NCI-H2171 (cell line): ENCODE measurements at regions not wholly inside any gene's neighbourhood (a gene's known extent, or its start where the extent isn't known, plus 50 kb on each side); places are given as distances from the start of the nearest gene placed in this dataset.
A peak's percentile ranks its signal among the peaks of the same experiment; 100 is the strongest.
"Not testable (repeated sequence)": the region's sequence is repeated elsewhere in the genome, so short reads cannot be mapped to it uniquely, and the experiment has no call there.

ENCODE experiments used
- DNase-seq: peaks from one replicate; lab custom pipeline; 2025; lab: John Stamatoyannopoulos, UW

- DNase-seq, result no peak
Observed at GRCh38 chr7:16369855-16370254, 51.5 kb downstream of the CRPPA start.

GRCh38 chr7:16369309-16369708, 52.0 kb downstream of the CRPPA start:
- DNase-seq, result not testable (repeated sequence)

GRCh38 chr7:16368885-16369284, 52.5 kb downstream of the CRPPA start:
- no peak for DNase-seq

GRCh38 chr7:16367115-16367514, 54.2 kb downstream of the CRPPA start:
- DNase-seq, result no peak

GRCh38 chr7:16365952-16366351, 55.4 kb downstream of the CRPPA start:
- no peak for DNase-seq

GRCh38 chr7:16365177-16365576, 56.2 kb downstream of the CRPPA start:
- DNase-seq, result no peak

- no peak for DNase-seq
Observed at GRCh38 chr7:16359216-16359615, 62.1 kb downstream of the CRPPA start.

- peak; percentile 88 for DNase-seq
Observed at GRCh38 chr7:16357921-16358320, 63.4 kb downstream of the CRPPA start.

GRCh38 chr7:16357474-16357873, 63.9 kb downstream of the CRPPA start:
- DNase-seq, result no peak

GRCh38 chr7:16356301-16356958, 64.9 kb downstream of the CRPPA start:
- DNase-seq, result no peak

- DNase-seq, result no peak
Observed at GRCh38 chr7:16354573-16354972, 66.8 kb downstream of the CRPPA start.

GRCh38 chr7:16353226-16353625, 68.1 kb downstream of the CRPPA start:
- DNase-seq, result no peak

GRCh38 chr7:16350634-16351033, 70.7 kb downstream of the CRPPA start:
- DNase-seq, result no peak

GRCh38 chr7:16348251-16348650, 73.1 kb downstream of the CRPPA start:
- no peak for DNase-seq

- no peak for DNase-seq
Observed at GRCh38 chr7:16347827-16348192, 73.5 kb downstream of the CRPPA start.

GRCh38 chr7:16347066-16347826, 74.1 kb downstream of the CRPPA start:
- DNase-seq, result no peak

GRCh38 chr7:16345979-16346958, 75.1 kb downstream of the CRPPA start:
- no peak for DNase-seq

- DNase-seq, result no peak
Observed at GRCh38 chr7:16344927-16345326, 76.4 kb downstream of the CRPPA start.

- DNase-seq, result no peak
Observed at GRCh38 chr7:16343612-16344011, 77.7 kb downstream of the CRPPA start.

- DNase-seq, result no peak
Observed at GRCh38 chr7:16338065-16338464, 83.3 kb downstream of the CRPPA start.

- no peak for DNase-seq
Observed at GRCh38 chr7:16326106-16326505, 95.2 kb downstream of the CRPPA start.

- no peak for DNase-seq
Observed at GRCh38 chr7:16323313-16323712, 98.0 kb downstream of the CRPPA start.
